Epithelial cell of proximal tubule (primary cell): ENCODE measurements at regions not wholly inside any gene's neighbourhood (a gene's known extent, or its start where the extent isn't known, plus 50 kb on each side); places are given as distances from the start of the nearest gene placed in this dataset.

Source experiments
- DNase-seq: peaks from one replicate; pipeline ENCODE4 v3.0.0-alpha.2; 2011; ENCODE audit warnings: low read depth
- H3K4me3 ChIP-seq: 2 replicates; pipeline ENCODE4 v1.5.1; 2011; ENCODE audit warnings: low read depth, mild to moderate bottlenecking, low read length
- CTCF ChIP-seq: conservative IDR thresholded peaks from 2 replicates; pipeline ENCODE4 v1.5.1; 2012; ENCODE audit warnings: low read depth, mild to moderate bottlenecking, low read length

GRCh38 chr14:34238610-34239009 lies 223.4 kb downstream of the SPTSSA start:
- no peak for DNase-seq
- TF ChIP-seq CTCF: no peak
- no peak overlapping the region for H3K4me3 ChIP-seq

GRCh38 chr14:34237677-34238076 lies 224.4 kb downstream of the SPTSSA start:
- no peak for DNase-seq
- H3K4me3 ChIP-seq: no peak overlapping the region
- TF ChIP-seq CTCF: no peak

- DNase-seq: no peak
- TF ChIP-seq CTCF: no peak
- no peak overlapping the region for H3K4me3 ChIP-seq
Observed at GRCh38 chr14:34237081-34237480, 225.0 kb downstream of the SPTSSA start.

- H3K4me3 ChIP-seq: no peak overlapping the region
- no peak for DNase-seq
- TF ChIP-seq CTCF: no peak
Observed at GRCh38 chr14:34235643-34236300, 226.3 kb downstream of the SPTSSA start.

GRCh38 chr14:34234258-34234657 lies 227.8 kb downstream of the SPTSSA start:
- DNase-seq: no peak
- TF ChIP-seq CTCF: no peak
- no peak overlapping the region for H3K4me3 ChIP-seq

GRCh38 chr14:34233619-34234018 lies 228.4 kb downstream of the SPTSSA start:
- TF ChIP-seq CTCF: no peak
- DNase-seq: no peak
- no peak overlapping the region for H3K4me3 ChIP-seq

- no peak overlapping the region for H3K4me3 ChIP-seq
- no peak for TF ChIP-seq CTCF
- no peak for DNase-seq
Observed at GRCh38 chr14:34232790-34233189, 229.2 kb downstream of the SPTSSA start.
